GM12865 (cell line): ENCODE measurements at regions not wholly inside any gene's neighbourhood (a gene's known extent, or its start where the extent isn't known, plus 50 kb on each side); places are given as distances from the start of the nearest gene placed in this dataset.

Source experiments
- DNase-seq: peaks from one replicate; pipeline ENCODE4 v3.0.0; 2010; ENCODE audit warnings: low read depth
- H3K4me3 ChIP-seq: 2 replicates; pipeline ENCODE4 v1.5.1; 2011; ENCODE audit warnings: mild to moderate bottlenecking, low read depth, low read length, control low read depth
- CTCF ChIP-seq: IDR thresholded peaks from 2 replicates; pipeline ENCODE4 v1.5.1; 2011; ENCODE audit warnings: low read length, control low read depth, low read depth, inconsistent platforms; ENCODE audit not compliant: insufficient read depth; ENCODE audit errors: missing control alignments

DNA sequence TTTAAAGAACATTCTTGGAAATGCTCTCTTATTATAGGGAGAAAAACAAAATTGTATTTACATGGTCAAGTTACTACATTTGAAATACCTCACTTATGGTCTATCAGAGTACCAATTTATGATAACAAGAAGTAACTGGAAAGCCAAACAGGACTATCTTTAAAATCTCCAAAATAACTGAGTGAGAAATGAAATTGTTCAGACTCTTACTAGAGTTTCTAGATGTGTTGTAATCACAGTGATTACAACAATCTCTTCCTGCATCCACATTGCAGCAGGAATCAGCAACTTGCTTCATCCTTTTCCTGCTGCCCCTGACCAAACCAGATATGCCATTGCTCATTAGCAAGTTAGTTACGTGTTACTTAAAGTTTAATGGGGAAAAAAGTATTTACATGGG lies 245.2 kb upstream of the SMIM31 start:
- no peak for DNase-seq
- no peak overlapping the region for H3K4me3 ChIP-seq
- TF ChIP-seq CTCF: no peak

DNA sequence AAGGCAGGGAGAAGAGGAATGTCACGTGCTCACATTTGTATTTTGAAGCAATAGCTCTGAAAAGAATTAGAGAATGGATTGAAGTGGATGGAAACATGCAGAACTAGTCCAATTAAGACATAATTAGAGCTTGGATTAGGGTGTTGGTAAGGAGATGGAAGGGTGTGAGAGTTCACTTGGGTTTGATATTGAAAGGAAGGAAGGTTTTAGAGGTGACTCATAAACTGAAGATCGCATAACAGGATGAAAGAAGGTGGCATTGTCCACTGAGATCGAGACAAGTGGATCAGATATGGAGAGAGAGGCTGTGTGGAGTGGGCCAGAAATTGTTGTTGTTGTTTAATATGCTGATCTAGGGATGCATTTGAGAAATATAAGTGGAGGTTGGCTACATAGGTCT lies 244.0 kb upstream of the SMIM31 start:
- H3K4me3 ChIP-seq: no peak overlapping the region
- no peak for DNase-seq
- TF ChIP-seq CTCF: no peak

GRCh38 chr4:164512124-164512523 lies 241.8 kb upstream of the SMIM31 start:
- no peak for TF ChIP-seq CTCF
- DNase-seq: no peak
- H3K4me3 ChIP-seq: no peak overlapping the region

DNA sequence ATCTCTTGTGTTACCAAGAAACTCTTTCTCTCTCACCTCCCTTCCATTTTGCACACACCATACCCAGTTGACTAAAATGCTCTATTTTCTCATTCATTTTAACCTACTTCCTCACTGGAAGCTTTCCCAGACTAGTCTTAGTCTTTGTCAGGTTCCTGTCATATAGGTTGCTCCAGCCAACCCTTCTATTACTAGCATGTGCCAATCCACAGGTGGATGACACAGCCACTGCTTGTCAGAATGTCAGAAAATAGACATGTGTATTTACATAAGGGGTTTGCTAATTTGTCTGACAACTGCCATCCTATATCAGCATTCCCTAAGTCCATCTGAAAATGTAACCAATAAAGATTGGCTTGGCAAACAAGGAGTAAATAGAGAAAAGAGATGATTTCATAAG lies 239.2 kb upstream of the SMIM31 start:
- DNase-seq: no peak
- no peak for TF ChIP-seq CTCF
- H3K4me3 ChIP-seq: no peak overlapping the region

DNA sequence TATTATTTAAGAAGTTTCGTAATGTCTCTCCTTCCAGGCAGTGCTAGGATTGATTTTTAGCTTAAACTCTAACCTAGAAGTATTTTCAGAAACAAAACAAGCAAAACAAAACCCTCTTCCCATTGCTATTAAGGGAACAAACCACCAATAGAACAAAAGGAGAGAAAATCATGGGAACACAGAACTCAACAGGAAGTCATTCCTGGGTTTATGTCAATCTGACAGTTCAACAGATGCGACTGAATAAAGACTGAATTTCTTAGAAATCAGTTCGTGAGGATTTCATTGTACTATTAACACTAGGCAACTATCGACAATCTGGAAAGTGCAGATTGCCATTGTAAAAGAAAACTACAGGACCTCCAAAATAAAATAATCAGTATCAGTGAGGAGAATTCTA lies 229.1 kb upstream of the SMIM31 start:
- no peak for TF ChIP-seq CTCF
- no peak overlapping the region for H3K4me3 ChIP-seq
- no peak for DNase-seq

GRCh38 chr4:164526933-164527583 lies 226.9 kb upstream of the SMIM31 start:
- no peak for DNase-seq
- no peak for TF ChIP-seq CTCF
- H3K4me3 ChIP-seq: no peak overlapping the region

DNA sequence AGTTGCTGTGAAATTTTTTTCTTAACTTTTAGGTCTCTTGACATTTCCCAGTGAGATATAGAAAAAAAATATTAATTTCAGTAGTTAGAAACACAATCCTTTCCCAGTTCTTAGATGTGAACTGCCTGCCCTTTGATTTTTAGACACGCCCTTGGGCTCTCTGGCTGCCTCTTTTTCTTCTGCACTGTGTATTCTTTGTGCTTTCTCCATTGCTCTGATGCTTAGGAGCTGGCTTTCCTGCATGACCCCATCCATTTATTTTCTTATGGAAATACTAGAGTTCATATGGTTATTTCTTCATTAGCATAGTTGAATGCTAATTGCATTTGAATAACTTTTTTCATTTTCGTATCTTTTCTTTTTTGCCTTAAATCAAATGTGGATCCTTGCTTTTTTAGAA lies 224.9 kb upstream of the SMIM31 start:
- TF ChIP-seq CTCF: no peak
- DNase-seq: no peak
- no peak overlapping the region for H3K4me3 ChIP-seq
